ENCODE measurements at regions not wholly inside any gene's neighbourhood (a gene's known extent, or its start where the extent isn't known, plus 50 kb on each side); places are given as distances from the start of the nearest gene placed in this dataset.

DNA sequence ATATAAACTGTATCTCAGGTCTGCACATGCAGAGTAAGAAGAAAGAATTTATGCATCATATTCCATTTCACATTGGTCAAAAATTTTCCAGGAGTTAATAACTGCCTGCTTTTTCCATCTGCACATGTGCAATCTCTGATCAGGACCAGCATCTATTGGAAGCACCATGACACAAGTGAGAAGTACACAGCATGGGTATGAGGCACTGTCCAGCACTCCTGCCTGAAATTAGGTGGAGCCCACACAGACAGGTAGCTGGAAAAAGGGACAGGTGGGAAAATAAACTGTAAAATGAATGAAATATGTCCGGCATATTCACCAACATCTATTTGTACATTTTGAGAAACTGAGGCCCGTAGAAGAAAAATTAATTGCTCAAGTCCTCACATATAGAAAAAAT lies 609.2 kb upstream of the NXPH2 start:
- no peak for DNase-seq

DNA sequence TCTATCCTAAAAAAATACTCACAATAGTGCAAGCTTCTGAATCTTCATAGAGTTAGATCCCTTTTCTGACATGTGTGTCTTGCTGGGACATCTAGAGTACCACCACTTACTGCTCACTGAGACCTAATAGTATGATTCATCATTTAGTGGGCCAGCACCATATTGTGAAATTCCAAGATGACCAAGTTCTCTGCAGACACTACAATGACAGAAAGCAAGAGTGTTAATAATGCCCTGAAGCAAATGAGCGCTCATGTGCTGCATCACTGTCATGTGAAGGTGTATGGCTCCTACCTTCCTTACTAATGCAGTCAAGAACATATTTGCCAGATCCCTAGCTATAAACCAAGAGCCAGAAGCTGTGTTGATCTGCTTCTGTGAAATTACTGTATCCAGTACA lies 606.2 kb upstream of the NXPH2 start:
- no peak for DNase-seq

DNA sequence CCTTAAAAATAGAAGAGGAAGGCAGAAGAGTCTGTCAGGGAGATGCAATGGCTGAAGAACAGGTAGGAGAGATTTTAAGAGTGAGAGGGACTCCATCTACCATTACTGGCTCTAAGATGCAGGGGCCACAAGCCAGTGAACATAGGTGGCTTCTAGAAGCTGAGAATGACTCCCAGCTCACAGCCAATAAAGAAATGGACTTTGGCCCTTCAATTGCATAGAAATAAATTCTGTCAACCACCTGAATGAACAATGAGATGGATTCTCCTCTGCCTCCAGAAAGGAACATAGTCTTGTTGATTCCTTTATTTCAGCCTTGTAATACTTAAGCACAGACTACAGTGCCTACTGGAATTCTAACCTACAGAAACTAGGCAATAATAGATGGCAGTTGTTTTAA lies 603.3 kb upstream of the NXPH2 start:
- no peak for DNase-seq

- no peak for DNase-seq
Observed at GRCh38 chr2:139380051-139380450, 599.9 kb upstream of the NXPH2 start.

GRCh38 chr2:139378373-139378772 lies 598.2 kb upstream of the NXPH2 start:
- DNase-seq: no peak

DNA sequence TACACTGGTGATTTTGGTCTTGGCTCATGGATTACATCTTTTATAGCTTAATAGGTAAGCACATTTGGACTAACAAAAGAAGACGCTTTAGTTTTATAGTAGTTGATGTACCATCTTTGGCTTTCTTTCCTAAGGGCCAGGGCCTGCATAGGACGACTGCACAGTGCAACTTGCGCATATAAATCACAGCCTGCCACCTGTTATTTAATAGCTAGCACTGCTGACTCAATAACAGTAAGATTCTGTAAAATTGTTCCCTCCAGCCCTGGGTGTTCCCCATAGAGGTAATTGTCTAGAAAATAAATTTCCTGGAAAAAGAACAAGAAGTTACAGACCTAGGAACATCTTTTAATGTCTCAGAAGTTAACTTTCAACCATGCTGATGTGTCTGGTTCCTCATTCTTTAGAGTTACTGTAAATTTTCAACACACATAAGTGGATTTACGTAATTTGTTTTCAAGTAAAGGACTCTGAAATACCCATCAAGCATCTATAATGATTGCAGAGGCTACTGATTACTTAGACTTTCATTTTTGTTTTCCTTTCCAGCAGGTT lies 594.2 kb upstream of the NXPH2 start:
- no peak for DNase-seq

- DNase-seq: no peak
Observed at GRCh38 chr2:139369423-139370409, 589.5 kb upstream of the NXPH2 start.

DNA sequence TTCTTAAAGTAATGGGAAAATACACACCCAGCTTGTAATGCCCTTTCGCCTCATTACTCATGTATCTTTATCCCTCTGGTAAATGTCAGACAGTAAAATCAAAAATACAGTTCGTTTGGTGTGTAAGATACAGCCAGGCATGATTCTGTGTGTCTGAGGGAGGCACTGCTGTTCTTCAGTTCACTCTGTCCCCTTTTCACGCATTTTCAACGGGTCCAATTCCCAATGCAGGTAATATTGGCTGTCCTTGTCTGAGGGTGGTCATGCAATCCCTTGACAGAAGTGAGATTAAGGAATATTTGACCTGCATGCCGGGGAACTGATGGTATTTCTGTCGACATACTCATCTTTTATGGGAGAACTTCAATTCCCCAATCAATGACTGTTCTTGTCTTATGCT lies 587.2 kb upstream of the NXPH2 start:
- no peak for DNase-seq

DNA sequence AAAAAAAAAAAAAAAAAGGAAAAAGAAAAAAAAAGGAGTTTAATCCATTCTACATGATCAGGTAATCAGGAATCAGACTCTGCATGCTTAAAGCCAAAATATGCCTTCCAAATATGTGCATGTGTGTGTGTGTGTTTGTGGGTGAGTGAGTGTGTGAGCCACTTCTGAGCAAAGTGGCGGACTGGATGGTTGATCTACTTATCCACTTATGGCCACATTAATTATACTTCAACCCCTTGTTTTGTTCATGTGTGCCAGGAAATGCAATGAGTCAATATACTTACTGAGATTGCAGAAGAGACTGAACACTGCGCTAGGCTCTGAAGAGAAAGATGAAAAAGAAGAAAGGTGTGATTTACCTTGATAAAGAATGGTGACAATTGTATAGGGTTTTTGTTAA lies 586.5 kb upstream of the NXPH2 start:
- no peak for DNase-seq

GRCh38 chr2:139365189-139365588 lies 585.0 kb upstream of the NXPH2 start:
- DNase-seq: no peak

DNA sequence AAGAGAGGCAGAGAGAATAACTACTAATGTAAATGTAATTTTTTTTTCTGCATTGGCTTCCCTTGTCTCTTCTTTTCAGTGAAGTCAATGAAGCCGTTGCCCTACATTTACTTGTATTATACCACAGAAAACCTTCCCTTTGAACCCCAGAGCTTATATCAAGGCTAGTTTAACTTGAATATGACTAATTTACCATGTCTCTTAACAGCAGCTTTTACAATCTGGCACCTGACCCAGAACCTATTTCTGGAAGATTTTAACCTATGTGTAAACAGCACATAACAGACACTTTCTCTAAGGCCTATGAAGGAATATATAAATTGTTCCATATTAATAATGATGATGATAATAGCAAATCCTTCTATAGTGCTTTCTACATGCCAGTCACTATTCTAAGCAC lies 580.5 kb upstream of the NXPH2 start:
- no peak for DNase-seq

DNA sequence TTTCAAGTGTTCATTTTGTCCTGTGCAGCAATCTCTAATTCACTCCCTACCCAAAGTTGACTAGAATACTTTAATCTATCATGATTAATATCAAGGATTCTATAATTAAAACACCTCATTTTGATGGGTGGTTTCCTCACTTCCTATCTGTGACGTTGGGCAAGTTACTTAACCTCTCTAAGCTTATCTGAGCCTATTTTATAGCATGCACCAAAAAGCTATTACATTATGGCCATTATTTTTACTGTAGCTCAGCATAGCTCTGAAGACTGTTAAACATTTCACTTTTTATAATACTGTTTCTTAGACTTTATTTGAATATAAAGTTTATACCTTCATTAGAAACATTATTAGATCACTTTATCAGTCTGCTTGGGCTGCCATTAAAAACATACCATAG lies 579.6 kb upstream of the NXPH2 start:
- DNase-seq: no peak

DNA sequence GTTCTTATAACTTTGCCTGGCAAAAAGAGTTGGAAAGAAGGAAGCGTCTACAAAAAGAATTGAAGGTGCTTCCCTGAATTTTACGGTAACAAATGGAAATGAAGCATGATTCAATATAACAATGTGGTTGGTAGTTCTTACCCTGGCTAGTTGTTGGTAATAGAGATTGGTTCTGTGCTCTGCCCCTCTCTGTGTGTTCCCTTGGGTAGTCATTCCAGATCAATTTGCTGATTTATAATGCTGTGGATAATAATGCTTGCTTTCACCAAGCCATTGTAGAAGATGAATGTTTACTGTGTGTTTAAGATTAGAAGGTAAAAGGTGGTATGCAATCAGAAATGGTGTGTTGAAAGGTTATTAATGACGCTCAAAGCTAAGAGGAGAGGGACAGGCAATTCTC lies 577.8 kb upstream of the NXPH2 start:
- no peak for DNase-seq

- DNase-seq: no peak
Observed at GRCh38 chr2:139354518-139354917, 574.3 kb upstream of the NXPH2 start.

GRCh38 chr2:139353874-139354273 lies 573.7 kb upstream of the NXPH2 start:
- DNase-seq: no peak

GRCh38 chr2:139317259-139317658 lies 537.1 kb upstream of the NXPH2 start:
- DNase-seq: no peak

DNA sequence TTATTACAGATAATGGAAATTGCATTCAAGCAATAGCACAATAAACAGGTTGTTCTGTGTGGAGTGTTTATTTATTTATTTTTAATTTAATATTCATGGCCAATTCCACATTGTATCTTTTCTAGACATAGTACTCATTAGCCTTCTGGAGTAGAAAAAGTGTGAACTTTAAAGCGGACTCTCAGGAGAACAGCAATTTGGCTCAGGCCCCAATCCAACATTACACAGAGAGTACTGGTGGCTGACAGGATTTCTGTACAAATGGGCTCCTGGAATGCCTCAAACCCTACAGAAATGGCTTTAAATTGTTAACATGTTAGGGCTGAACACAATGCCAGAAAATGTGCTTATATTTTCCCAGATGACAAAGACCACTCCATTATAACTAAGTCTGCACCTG lies 533.9 kb upstream of the NXPH2 start:
- no peak for DNase-seq

DNA sequence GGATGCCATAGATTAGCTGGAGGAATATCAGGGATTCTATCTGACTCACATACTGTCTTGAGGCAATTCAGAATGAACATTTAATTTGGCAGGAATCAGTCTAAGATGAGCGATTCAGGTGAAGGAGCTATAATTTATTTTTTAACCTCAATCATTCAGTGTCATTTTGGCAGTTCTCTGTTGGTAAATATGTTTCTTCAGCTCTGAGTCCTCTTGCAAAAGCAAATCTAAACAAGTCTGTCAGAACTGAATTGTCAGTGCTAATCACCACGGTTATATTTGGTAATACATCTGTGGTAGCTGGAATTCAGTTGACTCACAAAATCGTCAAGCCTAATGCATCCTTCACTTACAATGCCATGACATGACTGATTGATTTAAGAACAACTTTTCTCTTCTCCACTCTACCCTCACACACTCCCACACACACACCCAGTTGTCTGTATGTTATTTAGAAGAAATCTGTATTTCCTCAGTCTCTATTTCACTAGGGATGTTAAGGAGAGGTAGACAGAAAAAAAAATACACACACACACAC lies 516.6 kb upstream of the NXPH2 start:
- no peak for DNase-seq

DNA sequence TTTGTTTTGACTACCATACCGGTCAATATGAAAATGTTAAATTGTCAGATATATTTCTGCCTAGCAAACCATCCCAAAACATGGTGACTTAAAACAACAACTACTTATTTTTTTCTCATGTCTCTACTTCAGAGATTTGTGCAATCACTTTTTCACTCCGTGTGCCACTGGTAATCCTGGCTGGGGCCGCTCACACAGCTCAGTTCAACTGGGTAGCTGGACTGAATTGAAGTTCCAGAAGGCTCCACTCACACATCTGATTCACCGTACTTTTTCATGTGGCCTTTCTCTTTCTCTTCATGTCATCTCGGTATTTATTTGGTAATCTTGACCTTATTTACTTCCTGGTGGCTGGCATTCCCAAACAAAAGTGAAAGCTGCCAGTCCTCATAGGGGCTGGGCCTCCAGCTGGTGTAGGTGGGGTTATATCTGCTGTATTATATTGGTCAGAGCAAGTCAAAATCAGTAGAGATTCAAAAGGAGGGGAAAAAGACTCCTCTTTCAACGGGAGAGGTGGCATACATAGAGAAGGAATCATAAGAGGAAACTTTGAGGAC lies 513.9 kb upstream of the NXPH2 start:
- DNase-seq: no peak

- DNase-seq: no peak
Observed at GRCh38 chr2:139281124-139281523, 500.9 kb upstream of the NXPH2 start.

- no peak for DNase-seq
Observed at GRCh38 chr2:139271879-139272278, 491.7 kb upstream of the NXPH2 start.

GRCh38 chr2:139271149-139271548 lies 491.0 kb upstream of the NXPH2 start:
- no peak for DNase-seq

GRCh38 chr2:139260052-139260430 lies 479.9 kb upstream of the NXPH2 start:
- no peak for DNase-seq
